Activated CD8-positive, alpha-beta T cell treated with anti-CD3 and anti-CD28 coated beads, Interleukin-2, amount 10 ng/mL, durations not matched to agents 7 days and 5 days (primary cell): ENCODE measurements at regions not wholly inside any gene's neighbourhood (a gene's known extent, or its start where the extent isn't known, plus 50 kb on each side); places are given as distances from the start of the nearest gene placed in this dataset.

Experiments
- ATAC-seq: fragments of 150-1000 bp; cut with Tn5 transposase; one replicate; pipeline ENCODE4 v1.10.0; 2021; ENCODE audit warnings: moderate library complexity
- CTCF ChIA-PET: fragments of 350-600 bp; sonication (Branson Sonifier 250); formaldehyde crosslinking; loops from one replicate; lab custom pipeline; 2021; ENCODE audit warnings: antibody characterized with exemption; lab: Charles Lee
- POLR2A ChIA-PET: fragments of 350-600 bp; sonication (Branson Sonifier 250); formaldehyde crosslinking; loops from one replicate; lab custom pipeline; 2021; ENCODE audit warnings: antibody characterized with exemption; lab: Charles Lee
- DNase-seq: peaks from one replicate; pipeline ENCODE4 v3.0.0-alpha.2; 2020
- H3K27ac Mint-ChIP-seq: one replicate; pipeline ENCODE4 v1.8.0; 2021; ENCODE audit warnings: mild to moderate bottlenecking, mixed read lengths
- H3K27me3 Mint-ChIP-seq: one replicate; pipeline ENCODE4 v1.8.0; 2021; ENCODE audit warnings: low read depth, mixed read lengths
- H3K36me3 Mint-ChIP-seq: one replicate; pipeline ENCODE4 v1.8.0; 2021; ENCODE audit warnings: low read depth, mixed read lengths
- H3K4me1 Mint-ChIP-seq: one replicate; pipeline ENCODE4 v1.8.0; 2021; ENCODE audit warnings: low read depth, mixed read lengths
- H3K4me3 Mint-ChIP-seq: one replicate; pipeline ENCODE4 v1.8.0; 2021; ENCODE audit warnings: mild to moderate bottlenecking, mixed read lengths
- H3K9me3 Mint-ChIP-seq: one replicate; pipeline ENCODE4 v1.8.0; 2022; ENCODE audit warnings: mixed read lengths; ENCODE audit not compliant: insufficient read depth

GRCh38 chr6:14618759-14619418 is 501.3 kb downstream of the CD83 start:
- ChIA-PET CTCF (no interaction called here), POLR2A (no interaction called here)
- DNase-seq (no peak), ATAC-seq (no peak)
- peaks cover 19% of the 10 kb centered on the region for H3K4me1 Mint-ChIP-seq
- no peak overlapping the region for H3K27ac Mint-ChIP-seq
- H3K4me3 Mint-ChIP-seq = no peak overlapping the region
- H3K9me3 Mint-ChIP-seq = peaks cover 7% of the 10 kb centered on the region
- H3K36me3 Mint-ChIP-seq = no peaks in the 10 kb centered on the region
- H3K27me3 Mint-ChIP-seq = peaks cover 8% of the 10 kb centered on the region

- no peak overlapping the region for H3K4me3 Mint-ChIP-seq
- ChIA-PET POLR2A (no interaction called here), CTCF (no interaction called here)
- H3K36me3 Mint-ChIP-seq = no peaks in the 10 kb centered on the region
- H3K27me3 Mint-ChIP-seq = peaks cover 8% of the 10 kb centered on the region
- DNase-seq = no peak
- peaks cover 7% of the 10 kb centered on the region for H3K9me3 Mint-ChIP-seq
- H3K4me1 Mint-ChIP-seq = peaks cover 19% of the 10 kb centered on the region
- ATAC-seq = no peak
- no peak overlapping the region for H3K27ac Mint-ChIP-seq
Observed at GRCh38 chr6:14619419-14619781, 501.8 kb downstream of the CD83 start.

GRCh38 chr6:14620522-14620921 is 502.9 kb downstream of the CD83 start:
- Mint-ChIP-seq H3K36me3 (no peaks in the 10 kb centered on the region), H3K9me3 (peaks cover under 1% of the 10 kb centered on the region), H3K27ac (no peak overlapping the region), H3K4me1 (peaks cover 16% of the 10 kb centered on the region), H3K4me3 (no peak overlapping the region), H3K27me3 (peaks cover 6% of the 10 kb centered on the region)
- CTCF ChIA-PET = no interaction called here
- DNase-seq (no peak), ATAC-seq (no peak)
- POLR2A ChIA-PET = no interaction called here

- ChIA-PET POLR2A (no interaction called here), CTCF (no interaction called here)
- Mint-ChIP-seq H3K4me3 (no peak overlapping the region), H3K9me3 (no peaks in the 10 kb centered on the region), H3K27me3 (peaks cover 5% of the 10 kb centered on the region), H3K36me3 (no peaks in the 10 kb centered on the region), H3K4me1 (peaks cover 14% of the 10 kb centered on the region), H3K27ac (no peak overlapping the region)
- ATAC-seq (no peak), DNase-seq (no peak)
Observed at GRCh38 chr6:14621518-14621917, 503.9 kb downstream of the CD83 start.

GRCh38 chr6:14622085-14622484 is 504.5 kb downstream of the CD83 start:
- Mint-ChIP-seq H3K4me1 (peaks cover 9% of the 10 kb centered on the region), H3K27ac (no peak overlapping the region), H3K27me3 (peaks cover 5% of the 10 kb centered on the region), H3K9me3 (peaks cover under 1% of the 10 kb centered on the region), H3K36me3 (no peaks in the 10 kb centered on the region), H3K4me3 (no peak overlapping the region)
- ATAC-seq (no peak), DNase-seq (no peak)
- ChIA-PET CTCF (no interaction called here), POLR2A (no interaction called here)

- Mint-ChIP-seq H3K9me3 (peaks cover 3% of the 10 kb centered on the region), H3K4me3 (no peak overlapping the region), H3K36me3 (no peaks in the 10 kb centered on the region), H3K27me3 (peaks cover 8% of the 10 kb centered on the region), H3K4me1 (peaks cover 9% of the 10 kb centered on the region), H3K27ac (no peak overlapping the region)
- CTCF ChIA-PET = interaction anchor here (0.6 to 1.0 kb wide), 2 partner anchors 17 to 413 kb away, joined by 3 read pairs; no protein-coding TSS in a partner anchor
- ATAC-seq (no peak), DNase-seq (no peak)
- POLR2A ChIA-PET = no interaction called here
Observed at GRCh38 chr6:14622909-14623505, 505.4 kb downstream of the CD83 start.

- Mint-ChIP-seq H3K4me1 (peaks cover 9% of the 10 kb centered on the region), H3K27me3 (peaks cover 11% of the 10 kb centered on the region), H3K36me3 (no peaks in the 10 kb centered on the region), H3K9me3 (peaks cover 3% of the 10 kb centered on the region), H3K4me3 (no peak overlapping the region), H3K27ac (no peak overlapping the region)
- DNase-seq = no peak
- no peak for ATAC-seq
- ChIA-PET CTCF (no interaction called here), POLR2A (no interaction called here)
Observed at GRCh38 chr6:14625173-14625895, 507.8 kb downstream of the CD83 start.

- ChIA-PET POLR2A (no interaction called here), CTCF (no interaction called here)
- DNase-seq (no peak), ATAC-seq (no peak)
- H3K4me3 Mint-ChIP-seq = no peak overlapping the region
- no peaks in the 10 kb centered on the region for H3K36me3 Mint-ChIP-seq
- peaks cover 4% of the 10 kb centered on the region for H3K4me1 Mint-ChIP-seq
- H3K27ac Mint-ChIP-seq = no peak overlapping the region
- H3K9me3 Mint-ChIP-seq = peaks cover 3% of the 10 kb centered on the region
- H3K27me3 Mint-ChIP-seq = peaks cover 10% of the 10 kb centered on the region
Observed at GRCh38 chr6:14626556-14626955, 509.0 kb downstream of the CD83 start.

- POLR2A ChIA-PET = no interaction called here
- CTCF ChIA-PET = no interaction called here
- Mint-ChIP-seq H3K4me1 (peaks cover 16% of the 10 kb centered on the region), H3K9me3 (peaks cover 3% of the 10 kb centered on the region), H3K4me3 (no peak overlapping the region), H3K36me3 (no peaks in the 10 kb centered on the region), H3K27me3 (peaks cover 18% of the 10 kb centered on the region), H3K27ac (no peak overlapping the region)
- DNase-seq = no peak
- no peak for ATAC-seq
Observed at GRCh38 chr6:14630016-14630415, 512.4 kb downstream of the CD83 start.

- POLR2A ChIA-PET = no interaction called here
- CTCF ChIA-PET = no interaction called here
- ATAC-seq (no peak), DNase-seq (no peak)
- Mint-ChIP-seq H3K4me3 (no peak overlapping the region), H3K9me3 (no peaks in the 10 kb centered on the region), H3K27ac (no peak overlapping the region), H3K36me3 (no peaks in the 10 kb centered on the region), H3K27me3 (peaks cover 16% of the 10 kb centered on the region), H3K4me1 (peaks cover 42% of the 10 kb centered on the region)
Observed at GRCh38 chr6:14633479-14633878, 515.9 kb downstream of the CD83 start.

GRCh38 chr6:14634072-14634471 is 516.5 kb downstream of the CD83 start:
- no peak overlapping the region for H3K27ac Mint-ChIP-seq
- H3K27me3 Mint-ChIP-seq = peaks cover 17% of the 10 kb centered on the region
- H3K36me3 Mint-ChIP-seq = no peaks in the 10 kb centered on the region
- H3K4me1 Mint-ChIP-seq = peaks cover 44% of the 10 kb centered on the region
- CTCF ChIA-PET = interaction anchor here (1.0 kb wide), 1 partner anchor 77 kb away, joined by 4 read pairs; no protein-coding TSS in a partner anchor
- no peak for DNase-seq
- ATAC-seq = no peak
- H3K9me3 Mint-ChIP-seq = no peaks in the 10 kb centered on the region
- no peak overlapping the region for H3K4me3 Mint-ChIP-seq
- POLR2A ChIA-PET = no interaction called here

- POLR2A ChIA-PET = interaction anchor here (1.0 to 1.3 kb wide), 2 partner anchors 26 to 438 kb away, joined by 3 to 5 read pairs; no protein-coding TSS in a partner anchor
- Mint-ChIP-seq H3K9me3 (no peaks in the 10 kb centered on the region), H3K27me3 (peaks cover 23% of the 10 kb centered on the region), H3K36me3 (no peaks in the 10 kb centered on the region), H3K4me3 (peak overlapping the region; percentile 49), H3K27ac (peak overlapping the region; percentile 70), H3K4me1 (peaks cover 47% of the 10 kb centered on the region)
- peak; percentile 80 for DNase-seq
- peak; percentile 78 for ATAC-seq
- CTCF ChIA-PET = interaction anchor here (1.0 to 2.0 kb wide), 3 partner anchors 27 to 425 kb away, joined by 4 to 7 read pairs (median 5); no protein-coding TSS in a partner anchor
Observed at GRCh38 chr6:14635195-14635594, 517.6 kb downstream of the CD83 start.
